NCI-H1092 treated with DMSO at 0.1 percent for 48 hours (cell line): ENCODE measurements at regions not wholly inside any gene's neighbourhood (a gene's known extent, or its start where the extent isn't known, plus 50 kb on each side); places are given as distances from the start of the nearest gene placed in this dataset.

Source experiments
- DNase-seq: peaks from one replicate; lab custom pipeline; 2025; lab: John Stamatoyannopoulos, UW

- DNase-seq = no peak
These were observed 678.6 kb upstream of the TENM3 start for GRCh38 chr4:181564625-181565024.

GRCh38 chr4:181566490-181566889 lies 676.7 kb upstream of the TENM3 start:
- DNase-seq = no peak

DNA sequence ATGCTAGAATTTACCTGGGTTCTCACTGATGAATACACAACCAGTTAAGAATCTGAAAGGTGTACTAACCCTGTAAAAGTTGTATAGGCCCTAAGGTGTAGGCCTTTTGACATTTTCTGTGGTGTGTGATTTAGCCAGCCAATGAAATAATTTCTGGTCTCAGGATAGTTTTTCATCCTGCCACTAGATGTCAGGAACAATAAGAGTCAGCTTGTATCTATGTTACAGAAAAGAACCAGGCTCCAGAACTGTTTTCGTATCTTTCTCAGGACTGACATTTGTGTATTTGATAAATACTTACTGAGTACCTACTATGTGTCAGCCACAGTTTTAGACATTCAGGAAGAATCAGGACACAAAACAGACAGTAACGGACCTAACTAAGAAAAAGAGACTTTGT lies 673.6 kb upstream of the TENM3 start:
- DNase-seq = peak; percentile 69

- DNase-seq = no peak
These were observed 664.3 kb upstream of the TENM3 start for GRCh38 chr4:181578911-181579310.

GRCh38 chr4:181579486-181579885 lies 663.7 kb upstream of the TENM3 start:
- no peak for DNase-seq

DNA sequence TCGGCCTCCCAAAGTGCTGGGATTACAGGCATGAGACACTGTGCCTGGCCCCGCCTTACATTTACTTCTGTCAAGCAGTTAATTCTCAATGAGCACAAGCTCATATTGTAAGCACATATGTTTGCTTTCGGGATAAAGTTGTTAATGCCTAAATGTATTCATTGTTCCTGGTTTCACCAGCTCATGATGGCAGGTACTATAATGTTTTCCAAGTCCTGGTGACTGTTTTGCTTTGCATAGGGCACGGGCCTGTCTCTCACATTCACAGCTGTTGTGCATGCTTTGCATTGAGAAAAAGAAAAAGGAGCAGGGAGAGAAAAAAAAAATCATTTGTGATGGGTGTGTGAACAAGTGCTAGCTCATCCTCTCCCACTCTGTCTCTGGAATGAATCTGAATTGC lies 661.2 kb upstream of the TENM3 start:
- DNase-seq = no peak

GRCh38 chr4:181582595-181582994 lies 660.6 kb upstream of the TENM3 start:
- DNase-seq = no peak

DNA sequence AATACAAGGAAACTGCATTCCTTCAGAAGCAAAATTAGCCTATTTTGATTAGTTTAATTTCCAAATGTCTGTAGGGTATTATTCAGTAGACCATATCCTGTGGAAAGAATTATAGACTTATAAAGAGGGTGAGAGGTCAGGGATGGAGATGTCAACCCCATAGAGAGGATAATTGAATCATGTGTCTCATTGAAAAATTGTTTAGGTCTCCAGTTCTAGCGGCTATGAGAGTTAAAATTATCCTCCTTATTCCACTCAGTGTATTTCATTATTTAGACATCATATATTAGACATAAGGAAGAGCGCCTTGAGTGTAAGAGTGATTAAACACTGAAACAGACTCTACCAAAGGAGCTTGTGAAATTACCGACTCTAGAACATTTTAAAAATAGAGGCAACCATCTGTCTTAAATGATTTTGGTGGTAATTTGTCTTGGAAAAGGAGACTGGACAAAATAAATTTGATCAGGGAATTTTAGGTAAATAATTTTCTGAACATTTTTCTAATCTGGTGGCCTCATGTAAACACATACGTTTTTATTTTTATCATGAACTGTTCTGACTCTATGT lies 654.4 kb upstream of the TENM3 start:
- no peak for DNase-seq

- no peak for DNase-seq
These were observed 650.9 kb upstream of the TENM3 start for GRCh38 chr4:181592221-181592745.

DNA sequence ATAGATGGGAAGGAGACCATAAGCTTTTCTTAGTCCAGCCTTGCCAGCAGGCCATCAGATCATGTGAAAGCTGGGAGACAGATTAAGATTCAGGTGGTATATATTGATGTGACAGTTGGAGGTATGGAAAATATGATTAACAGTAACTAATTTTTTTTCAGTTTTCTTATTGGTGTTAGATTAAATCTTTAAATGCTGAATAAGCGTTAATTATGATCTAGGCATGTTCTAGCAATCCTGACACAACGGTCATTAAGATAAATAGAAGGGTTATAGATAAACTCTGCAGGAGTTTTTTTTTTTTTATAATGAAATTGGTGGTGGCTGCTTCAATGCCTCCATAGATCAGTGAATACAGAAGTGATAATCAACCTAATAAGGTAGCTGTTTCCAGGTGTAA lies 649.5 kb upstream of the TENM3 start:
- no peak for DNase-seq

DNA sequence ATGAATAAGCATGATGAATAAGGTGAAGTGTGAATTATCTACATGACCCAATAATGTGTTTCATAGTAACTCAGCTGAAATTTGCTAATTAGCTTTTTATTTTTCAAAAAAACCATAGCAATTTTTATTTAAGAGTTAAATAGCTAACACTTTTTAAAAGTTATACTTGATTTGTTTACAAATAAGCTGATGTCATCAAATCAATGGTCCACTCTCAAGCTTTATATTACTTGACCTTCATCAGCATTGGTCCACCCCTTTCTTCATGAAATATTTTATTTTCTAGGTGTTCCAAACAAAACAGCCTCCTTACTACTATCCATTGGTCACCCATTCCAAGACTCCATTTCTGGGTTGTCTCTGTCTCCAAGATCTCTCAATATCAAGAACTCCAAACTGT lies 649.0 kb upstream of the TENM3 start:
- DNase-seq = no peak

DNA sequence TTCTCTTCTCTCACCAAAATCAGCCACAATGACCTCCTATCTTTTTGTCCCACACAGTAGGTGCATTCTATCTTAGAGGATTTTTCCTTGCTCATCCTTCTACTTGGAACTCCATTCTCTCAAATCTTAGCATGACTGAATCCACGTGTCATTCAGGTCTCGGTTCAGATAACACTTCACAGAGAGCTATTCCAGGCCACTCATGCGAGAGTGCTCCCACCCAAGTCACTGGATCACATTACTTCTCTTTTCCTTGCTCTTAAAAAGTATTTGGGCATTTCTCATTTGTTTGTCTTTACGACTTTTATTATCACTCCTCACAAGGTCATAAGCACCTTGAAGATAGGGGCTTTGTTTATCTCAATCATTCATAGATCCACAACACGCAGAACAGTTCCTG lies 647.5 kb upstream of the TENM3 start:
- no peak for DNase-seq

- DNase-seq = no peak
These were observed 645.4 kb upstream of the TENM3 start for GRCh38 chr4:181597766-181598165.

DNA sequence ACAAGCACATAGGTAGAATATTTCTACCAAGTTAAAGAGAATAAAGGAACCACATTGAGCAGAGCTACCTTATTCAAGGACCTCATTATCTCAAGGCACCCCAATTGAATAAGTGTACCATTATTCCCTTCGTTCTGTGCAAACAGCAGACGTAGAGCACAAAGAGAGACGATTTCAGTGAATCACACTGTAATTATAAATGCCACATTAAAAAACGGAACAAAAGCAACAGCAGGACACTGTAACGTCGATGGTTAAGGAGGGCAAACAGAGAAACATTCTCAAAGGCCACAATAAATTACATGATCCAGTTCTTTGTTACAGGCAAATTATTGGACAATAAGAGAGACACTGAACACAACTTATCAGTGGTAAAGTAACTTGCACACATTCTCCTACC lies 644.1 kb upstream of the TENM3 start:
- DNase-seq = peak; percentile 59

- DNase-seq = no peak
These were observed 642.1 kb upstream of the TENM3 start for GRCh38 chr4:181601103-181601502.

DNA sequence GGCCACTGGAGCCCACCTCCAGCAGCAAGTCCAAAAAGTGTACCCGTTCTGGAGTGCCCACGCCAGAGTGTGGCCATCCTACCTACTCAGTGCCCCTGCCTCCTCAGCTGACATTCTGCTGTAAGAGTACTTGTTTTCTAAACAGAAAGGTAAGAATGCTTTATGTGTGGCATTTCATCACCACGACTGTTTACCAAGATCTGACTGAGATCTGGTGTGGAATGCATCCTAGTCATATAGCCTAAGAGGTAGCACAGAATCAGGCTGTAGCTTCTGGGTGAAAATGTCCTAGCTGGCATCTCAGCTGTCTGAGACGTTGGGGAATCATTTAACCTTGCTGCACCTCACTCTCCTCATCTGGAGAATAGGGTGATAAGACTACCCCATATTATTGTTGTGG lies 638.7 kb upstream of the TENM3 start:
- DNase-seq = no peak

- DNase-seq = no peak
These were observed 636.9 kb upstream of the TENM3 start for GRCh38 chr4:181606300-181606699.

DNA sequence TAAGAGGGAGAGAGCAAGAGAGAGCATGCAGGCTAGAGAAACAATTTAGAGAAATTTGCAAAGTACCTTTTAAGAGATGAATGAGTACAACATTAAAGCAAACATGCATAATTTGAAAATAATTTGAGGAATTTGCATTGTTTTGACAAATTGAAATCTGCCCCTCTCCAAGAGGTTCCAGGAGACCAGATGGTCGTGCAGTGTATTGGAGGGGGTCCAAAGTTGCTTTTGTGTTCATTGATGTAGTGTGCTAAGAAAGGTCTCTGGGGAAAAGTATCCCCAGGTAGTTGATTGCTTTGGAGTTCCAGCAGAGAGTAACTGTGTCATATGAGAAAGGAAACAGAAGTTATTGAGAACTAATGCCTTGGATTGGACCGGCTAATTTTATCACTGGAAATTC lies 635.0 kb upstream of the TENM3 start:
- peak; percentile 54 for DNase-seq

DNA sequence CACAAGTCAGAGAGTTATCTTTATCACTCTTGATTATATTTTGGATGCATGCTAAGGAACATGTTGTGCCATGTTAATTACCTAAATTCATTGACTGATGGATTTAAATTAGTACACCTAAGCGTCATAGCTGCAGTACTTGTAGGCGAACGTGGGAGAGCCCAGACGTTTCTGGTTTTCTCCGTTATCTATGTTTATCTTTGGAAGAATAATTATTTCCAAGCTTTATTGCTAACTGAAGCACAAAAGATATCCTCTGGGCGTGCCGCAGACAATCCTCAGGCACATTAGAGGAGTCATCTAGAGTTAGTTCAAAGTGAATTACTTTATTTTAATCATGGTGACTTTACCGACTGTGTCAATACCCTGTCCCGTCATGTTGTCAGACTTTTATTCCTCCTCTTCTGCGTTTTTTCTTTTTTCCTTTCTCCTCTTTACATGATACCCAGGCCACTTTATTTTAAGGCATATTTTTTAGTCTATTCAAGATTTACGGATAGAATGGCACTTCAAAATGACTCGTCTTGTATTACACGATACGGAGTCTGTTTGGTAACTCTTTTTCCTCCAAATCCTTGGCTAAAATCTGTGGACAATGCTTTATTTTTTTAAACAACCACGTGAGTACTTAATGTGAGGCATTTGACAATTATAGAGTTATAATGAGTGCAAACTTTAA lies 632.0 kb upstream of the TENM3 start:
- DNase-seq = no peak

- no peak for DNase-seq
These were observed 631.1 kb upstream of the TENM3 start for GRCh38 chr4:181611946-181612600.

- DNase-seq = no peak
These were observed 630.0 kb upstream of the TENM3 start for GRCh38 chr4:181613200-181613599.

DNA sequence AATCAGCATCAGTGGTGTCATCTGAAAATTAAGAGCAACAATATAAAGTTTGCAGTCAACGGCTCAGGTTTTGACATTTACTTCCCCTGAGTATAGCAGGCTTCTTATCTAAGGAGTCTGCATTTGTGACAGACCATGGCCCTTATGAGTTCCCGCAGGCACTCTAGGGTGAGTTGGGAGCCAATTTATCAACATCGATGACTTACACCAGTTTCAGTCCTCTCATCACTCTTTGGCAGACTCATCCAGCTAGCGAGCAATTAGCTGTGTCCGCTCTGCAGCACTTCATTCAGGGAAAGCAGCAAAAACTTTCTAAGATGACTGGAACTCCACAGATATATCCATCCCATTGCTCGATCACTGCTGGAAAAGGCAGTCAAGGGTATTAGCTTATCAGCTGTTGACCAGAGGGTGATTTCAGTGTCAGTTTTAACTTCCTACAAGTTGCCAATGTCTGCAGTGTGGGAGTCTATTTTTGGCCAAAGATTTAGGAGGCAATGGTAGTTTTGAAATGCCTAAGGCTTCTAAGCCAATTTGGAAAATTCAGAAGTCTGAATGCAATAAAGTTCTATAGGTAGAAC lies 625.1 kb upstream of the TENM3 start:
- no peak for DNase-seq

DNA sequence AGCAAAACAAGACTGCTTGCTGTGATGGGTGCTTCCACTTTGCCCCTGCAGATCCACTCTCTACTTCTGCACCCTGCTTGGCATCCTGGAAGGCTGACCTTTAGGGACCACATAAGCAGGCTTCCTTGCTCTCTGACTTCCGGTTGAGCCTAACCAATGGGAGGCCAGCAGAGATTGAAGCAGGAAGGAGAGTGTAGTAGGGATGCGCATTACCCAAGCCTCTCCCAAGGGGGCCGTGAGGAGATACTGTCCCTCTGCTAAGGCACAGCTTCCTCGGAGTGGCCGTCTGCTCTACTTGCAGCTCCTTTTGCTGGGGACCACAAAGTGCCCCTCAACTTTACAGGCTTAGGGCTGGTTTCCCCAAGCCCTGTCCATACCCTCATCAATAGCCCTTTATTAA lies 624.3 kb upstream of the TENM3 start:
- no peak for DNase-seq
